IPS DF 4.7 (cell line): ENCODE measurements at regions not wholly inside any gene's neighbourhood (a gene's known extent, or its start where the extent isn't known, plus 50 kb on each side); places are given as distances from the start of the nearest gene placed in this dataset.

Source experiments
- DNase-seq: peaks from one replicate; pipeline ENCODE4 v3.0.0-alpha.2; 2013; ENCODE audit warnings: low spot score; ENCODE audit errors: extremely low read depth

DNA sequence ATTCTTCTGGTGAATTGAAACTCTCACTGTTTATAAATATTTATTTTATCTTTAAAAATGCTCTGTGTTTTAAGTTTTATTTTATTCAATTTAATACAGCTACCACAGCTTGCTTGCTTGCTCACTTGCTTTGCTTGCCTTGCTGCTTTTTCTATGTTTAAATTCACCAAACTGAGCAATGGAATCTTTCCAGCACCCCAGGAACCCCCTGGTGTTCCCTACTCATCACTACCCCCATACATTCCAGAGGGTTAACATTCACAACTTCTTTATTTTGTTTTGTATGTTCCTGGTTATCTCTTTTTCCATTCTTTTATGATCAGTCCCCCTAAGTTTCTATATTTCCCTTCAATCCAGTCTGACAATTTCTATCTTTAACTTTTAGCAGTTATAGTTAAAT lies 166.5 kb upstream of the COL1A2 start:
- DNase-seq, result no peak

DNA sequence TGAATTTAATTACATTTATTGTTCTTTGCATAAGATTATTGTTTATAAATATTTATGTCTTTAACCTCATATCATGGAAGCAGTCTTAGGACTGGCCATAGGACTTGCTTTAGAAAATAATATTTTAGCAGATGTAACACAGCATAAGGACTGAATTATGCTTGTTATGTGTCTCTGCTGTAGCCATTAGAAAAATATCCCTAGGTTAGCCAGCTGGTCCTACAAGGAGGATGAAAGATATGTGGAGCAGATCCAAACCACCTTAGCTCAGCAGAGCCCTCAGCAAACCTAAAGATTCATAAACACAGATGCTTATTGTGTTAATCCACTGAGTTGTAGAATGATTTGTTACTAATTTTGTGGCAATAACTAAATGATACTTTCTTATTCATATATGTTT lies 166.0 kb upstream of the COL1A2 start:
- no peak for DNase-seq

GRCh38 chr7:94231305-94231704 lies 163.4 kb upstream of the COL1A2 start:
- no peak for DNase-seq

- DNase-seq, result no peak
Observed at GRCh38 chr7:94236960-94237359, 157.7 kb upstream of the COL1A2 start.

GRCh38 chr7:94237417-94237816 lies 157.3 kb upstream of the COL1A2 start:
- no peak for DNase-seq

DNA sequence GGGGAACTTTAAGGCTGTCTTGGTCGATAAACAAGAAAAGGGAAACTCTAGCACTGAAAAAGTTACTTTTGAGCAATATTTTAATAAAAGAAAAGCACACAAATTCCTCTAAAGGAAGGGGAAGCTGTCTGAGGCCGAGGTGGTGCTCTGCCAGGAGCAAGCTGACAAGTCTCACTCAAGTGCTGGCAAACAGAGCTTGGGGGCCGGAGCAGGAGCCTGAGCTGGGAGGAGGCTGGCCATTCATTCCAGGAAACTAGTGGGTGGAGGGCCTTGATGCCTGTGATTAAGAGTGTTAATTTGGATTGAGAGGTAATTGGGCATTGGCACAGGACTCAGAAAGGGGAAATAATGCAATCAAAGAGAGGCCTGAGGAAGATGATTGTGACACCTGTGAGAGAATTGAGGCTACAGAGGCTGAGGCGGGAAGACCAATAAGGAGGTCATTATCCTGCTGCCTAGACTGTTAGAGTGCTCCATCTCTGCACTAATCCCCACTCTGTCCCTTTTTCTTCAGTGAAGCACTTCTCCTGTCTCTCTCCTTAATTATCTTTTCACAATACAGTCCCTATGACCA lies 154.9 kb upstream of the COL1A2 start:
- DNase-seq, result no peak

GRCh38 chr7:94240902-94241301 lies 153.8 kb upstream of the COL1A2 start:
- DNase-seq, result no peak

- no peak for DNase-seq
Observed at GRCh38 chr7:94241402-94241925, 153.2 kb upstream of the COL1A2 start.

DNA sequence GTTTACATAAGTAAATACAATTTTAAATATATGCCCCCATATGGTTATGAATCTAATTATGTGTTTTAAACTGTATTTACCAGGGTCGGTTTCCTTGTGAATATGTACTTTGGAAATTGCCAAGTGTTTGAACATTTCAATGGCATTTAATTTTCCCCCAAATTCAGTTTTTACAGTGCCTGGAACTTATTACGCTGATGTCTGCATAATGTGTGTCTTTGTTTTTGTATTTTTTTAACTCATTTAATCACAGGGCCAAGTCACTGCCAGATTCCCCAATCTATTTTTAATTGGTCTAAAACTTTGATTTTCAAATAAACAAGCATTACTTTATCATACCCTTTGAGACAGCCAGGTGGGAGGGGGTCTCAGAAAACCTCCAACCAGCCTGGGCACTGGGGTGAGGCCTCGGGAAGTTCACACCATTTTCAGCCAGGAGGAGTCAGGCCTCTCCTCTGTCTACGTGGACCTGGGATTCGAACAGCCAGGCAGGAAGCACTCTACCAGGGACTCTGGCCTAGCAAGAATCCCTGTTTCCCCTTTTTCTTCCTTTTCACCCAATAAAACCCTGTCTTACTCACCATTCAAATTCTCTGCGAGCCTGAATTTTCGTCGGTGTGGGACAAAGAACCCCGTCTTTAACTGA lies 151.5 kb upstream of the COL1A2 start:
- DNase-seq, result no peak

DNA sequence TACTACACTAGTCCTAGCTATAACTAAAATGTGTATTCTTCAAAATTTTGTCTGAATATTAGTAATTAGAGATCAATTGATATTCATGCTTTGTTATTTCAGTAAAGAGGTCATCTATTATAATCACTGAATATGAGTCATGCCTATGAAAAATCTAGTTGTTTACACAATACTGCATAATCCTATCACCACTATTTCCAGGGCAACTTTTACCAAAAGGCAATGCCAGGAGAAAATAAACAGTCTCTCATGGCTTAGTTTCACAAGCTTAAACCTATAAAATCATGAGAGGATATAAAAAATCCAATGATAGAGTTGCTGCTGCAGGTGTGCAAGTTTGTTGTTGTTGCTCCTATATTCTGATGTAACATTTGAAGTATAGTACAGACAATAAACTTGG lies 149.9 kb upstream of the COL1A2 start:
- DNase-seq, result no peak

DNA sequence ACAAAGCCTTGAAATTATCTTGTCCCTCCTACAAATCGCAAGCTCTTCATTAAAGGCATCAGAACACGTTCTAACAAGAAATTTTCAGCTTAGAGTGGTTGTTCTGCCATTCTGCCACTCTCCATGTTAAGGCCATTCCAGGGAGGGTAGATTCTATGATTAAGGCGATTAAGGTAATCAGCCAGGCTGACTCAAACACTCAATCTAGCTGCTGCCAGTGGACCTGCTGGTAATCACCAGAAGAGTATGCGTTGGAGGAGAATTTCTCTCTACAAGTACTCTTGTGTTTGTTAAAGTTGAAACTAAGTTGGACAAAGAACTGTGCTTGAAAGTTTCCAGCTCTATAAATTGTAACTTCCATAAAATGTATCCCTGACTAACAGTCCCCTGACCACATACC lies 149.2 kb upstream of the COL1A2 start:
- DNase-seq, result no peak

DNA sequence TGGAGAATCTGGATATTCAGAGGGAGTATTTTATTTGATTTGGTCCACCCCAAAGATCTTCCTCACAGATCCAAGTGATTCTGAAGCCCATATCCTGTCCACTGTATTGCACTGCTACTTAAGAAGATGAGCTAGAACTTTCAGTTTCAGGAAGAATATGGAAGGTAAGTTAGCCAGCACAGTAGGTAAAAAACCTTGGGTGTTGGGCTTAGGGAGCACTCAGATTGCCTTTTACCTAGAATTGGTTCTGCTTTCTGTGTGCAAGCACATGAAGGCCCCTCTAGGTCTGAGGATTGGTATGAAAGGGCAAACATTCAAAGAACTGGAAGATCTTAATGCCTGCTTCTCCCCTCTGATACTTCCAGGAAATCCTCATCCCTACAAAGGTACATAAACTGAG lies 146.7 kb upstream of the COL1A2 start:
- no peak for DNase-seq

- no peak for DNase-seq
Observed at GRCh38 chr7:94249631-94250030, 145.1 kb upstream of the COL1A2 start.

GRCh38 chr7:94250124-94250523 lies 144.6 kb upstream of the COL1A2 start:
- no peak for DNase-seq

DNA sequence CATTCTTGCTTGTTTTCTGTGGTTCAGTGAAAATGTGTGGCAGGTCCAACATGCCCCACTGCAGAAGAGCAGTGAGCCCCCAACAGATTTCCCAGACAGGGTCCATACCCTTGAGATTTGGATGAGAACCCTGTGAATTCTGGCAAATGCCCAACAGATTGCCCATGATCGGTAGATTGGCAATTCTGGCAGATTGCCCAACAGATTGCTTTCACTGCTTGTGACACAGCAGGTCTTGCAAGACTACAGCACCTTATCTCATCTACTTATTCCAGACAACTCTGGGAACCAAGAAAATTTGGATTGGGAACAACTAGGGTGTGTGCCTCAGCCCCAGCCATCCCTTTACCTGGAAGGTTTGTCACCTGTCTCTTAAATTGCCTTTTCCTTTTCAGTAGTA lies 143.7 kb upstream of the COL1A2 start:
- no peak for DNase-seq

DNA sequence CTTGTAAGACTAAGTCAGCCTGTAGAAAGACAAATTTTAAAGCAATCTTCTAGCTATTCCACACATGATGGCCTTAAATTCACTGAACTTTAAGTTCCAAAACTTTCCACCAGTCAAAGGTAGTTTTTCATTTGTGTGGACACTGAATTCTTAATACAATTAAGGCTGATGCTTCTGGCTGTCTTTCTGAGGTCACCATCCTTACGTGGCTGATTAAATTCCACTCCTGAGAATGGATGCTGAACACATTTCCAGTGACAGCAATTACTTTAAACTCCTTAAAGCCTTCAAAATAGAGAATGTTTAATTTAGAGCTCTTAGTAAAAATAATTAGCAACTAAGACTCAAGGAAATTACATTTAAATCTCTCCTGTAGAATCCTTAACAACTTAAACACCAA lies 142.6 kb upstream of the COL1A2 start:
- DNase-seq, result no peak

- no peak for DNase-seq
Observed at GRCh38 chr7:94252971-94253370, 141.7 kb upstream of the COL1A2 start.

DNA sequence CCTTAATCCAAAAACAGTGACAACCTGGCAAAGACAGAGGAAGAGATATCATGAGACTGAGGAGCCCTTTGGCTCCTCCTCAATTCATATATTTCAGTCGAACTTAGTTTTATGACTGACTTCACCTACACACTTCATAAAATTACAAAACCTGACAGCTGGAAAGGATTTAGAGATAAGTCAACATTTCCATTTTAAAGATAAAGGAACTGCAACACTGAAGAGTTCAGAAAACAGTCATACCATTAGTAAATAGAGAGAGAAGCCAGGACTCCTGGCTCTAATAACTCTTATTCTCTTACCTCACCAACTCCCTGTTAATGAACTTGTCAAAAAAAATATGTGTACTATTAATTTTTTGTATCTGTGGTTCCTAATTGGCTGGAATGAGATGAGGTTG lies 141.0 kb upstream of the COL1A2 start:
- no peak for DNase-seq

DNA sequence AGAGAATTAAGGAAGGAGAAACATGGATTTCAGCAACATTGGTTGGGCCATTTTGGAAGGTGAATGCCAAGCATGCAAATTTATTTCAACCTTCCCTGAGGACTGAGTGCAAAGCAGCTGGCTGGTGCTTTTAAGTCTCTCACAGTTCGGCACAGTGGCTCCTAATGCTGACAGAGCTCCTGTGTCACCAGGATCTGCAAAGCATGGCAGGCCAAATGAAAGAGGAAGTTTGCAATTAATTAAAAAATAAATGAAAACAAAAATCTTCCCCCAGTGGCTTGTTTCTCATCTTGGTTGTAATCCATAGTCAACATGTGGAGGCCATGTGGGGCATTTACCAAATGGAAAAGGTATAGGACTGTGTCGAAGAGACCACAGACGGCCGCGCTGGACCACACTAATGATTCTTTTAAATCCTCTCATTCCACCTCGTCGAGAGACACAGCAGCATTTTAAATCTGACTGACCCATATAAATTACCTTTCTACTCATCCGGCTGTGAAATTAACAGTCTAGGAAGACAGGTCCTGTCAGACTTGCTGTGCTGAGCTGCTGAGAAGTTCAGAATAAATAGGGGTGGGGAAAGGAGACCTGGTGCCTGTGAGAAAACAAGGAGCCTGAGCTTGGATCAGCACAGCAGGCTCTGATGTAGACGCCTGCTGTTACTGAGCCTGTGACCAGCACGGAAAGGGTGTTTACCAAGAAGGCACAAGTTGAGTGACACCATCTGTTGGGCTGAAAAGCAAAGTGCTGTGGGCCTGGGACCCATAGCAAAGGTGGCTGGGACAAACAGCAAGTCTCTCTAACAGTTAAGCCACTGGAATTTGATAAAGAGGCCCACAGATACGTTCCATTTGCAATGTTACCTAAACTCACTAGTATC lies 136.0 kb upstream of the COL1A2 start:
- DNase-seq, result no peak

DNA sequence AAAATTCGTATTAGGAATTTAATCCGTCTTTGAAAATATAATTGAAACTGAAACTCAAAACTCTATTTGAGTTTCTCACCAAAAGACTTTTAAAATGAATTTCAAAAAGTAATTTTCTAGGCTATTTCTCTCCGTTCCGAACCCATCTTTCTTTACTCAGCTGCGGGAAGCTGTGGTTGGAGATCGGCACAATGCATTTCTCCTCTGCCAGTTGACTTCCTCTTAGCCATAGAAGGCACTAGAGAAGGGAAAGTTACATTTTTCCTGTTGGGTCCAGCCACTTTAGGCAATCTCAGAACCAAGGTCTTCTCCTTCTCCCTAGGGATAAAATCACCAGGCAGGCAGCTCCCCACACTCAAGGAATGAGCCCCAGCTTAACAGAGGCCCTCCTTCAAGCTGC lies 133.6 kb upstream of the COL1A2 start:
- no peak for DNase-seq

DNA sequence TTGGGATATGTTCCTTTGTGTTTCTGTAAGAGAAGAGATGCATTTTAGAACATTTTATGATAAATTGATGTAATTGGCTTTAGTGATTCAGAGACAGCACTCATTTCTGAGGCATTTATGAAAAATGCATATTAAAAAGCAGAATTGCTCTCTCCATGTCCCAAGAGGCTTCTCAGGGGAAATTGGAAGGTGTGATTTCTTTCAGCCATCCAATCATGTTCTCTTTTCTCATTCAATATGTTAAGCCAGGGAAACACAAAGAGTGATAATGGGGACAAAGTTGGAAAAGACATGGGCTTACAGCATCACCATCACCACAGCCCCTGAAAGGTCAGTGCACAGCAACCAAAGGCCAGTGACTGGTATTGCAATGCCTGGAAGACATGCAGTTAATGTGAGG lies 129.9 kb upstream of the COL1A2 start:
- no peak for DNase-seq

DNA sequence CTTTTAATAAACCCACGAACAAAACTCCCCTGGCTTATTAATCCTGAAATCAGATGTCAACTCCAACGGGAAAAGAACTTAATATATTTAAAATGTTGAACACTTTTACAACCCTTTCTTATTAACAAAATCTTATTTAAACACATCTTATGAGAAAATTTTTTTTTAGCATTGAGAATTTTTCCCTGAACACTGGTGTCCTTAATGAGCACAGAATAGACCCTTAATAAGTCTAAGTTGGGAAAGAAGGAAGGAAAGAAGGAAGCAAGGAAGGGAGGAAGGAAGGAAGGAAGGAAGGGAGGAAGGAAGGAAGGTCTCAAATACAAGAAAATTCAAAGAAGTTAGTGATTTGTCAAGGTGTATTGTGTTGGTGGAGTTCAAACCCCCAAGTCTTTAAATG lies 129.2 kb upstream of the COL1A2 start:
- DNase-seq, result no peak
